Posterior vena cava (tissue), 2 donors: ENCODE measurements at regions not wholly inside any gene's neighbourhood (a gene's known extent, or its start where the extent isn't known, plus 50 kb on each side); places are given as distances from the start of the nearest gene placed in this dataset.

Experiments used
- DNase-seq: peaks from one replicate; pipeline ENCODE4 v3.0.0-alpha.2; 2020; ENCODE audit warnings: low spot score
- intact Hi-C, 2 donors: fragments of 100-400 bp; cut with DNase I; formaldehyde crosslinking; loops; one replicate each; pipeline versions ENCODE4 v1.14.1 to v1.14.2; 2022 to 2023
- donor health status: DM: yes; HTN: yes; CAD: no.
- donor health status: DM: yes; HTN: yes; CAD: no.

DNA sequence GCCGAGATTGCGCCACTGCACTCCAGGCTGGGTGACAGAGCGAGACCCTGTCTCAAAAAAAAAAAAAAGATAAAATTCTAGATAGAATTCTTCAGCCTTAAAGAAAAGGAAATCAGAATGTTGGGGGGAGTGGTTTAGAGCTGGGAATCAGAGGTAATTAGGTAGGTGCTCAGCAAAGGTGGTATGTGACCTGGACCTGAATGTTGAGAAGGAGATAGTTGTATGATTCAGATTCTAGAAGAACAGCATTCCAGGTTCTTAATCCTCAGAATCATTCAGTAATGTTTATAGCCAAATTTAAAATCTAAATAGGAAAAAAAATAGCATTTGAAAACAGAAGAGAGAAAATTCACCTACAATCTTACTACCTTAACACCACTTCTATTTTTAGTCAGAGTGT is 71.3 kb upstream of the UBE2E1 start:
- intact Hi-C loops, result loop anchor here (2.0 to 10.0 kb wide), 2 partner anchors 46 to 660 kb away; no protein-coding TSS in a partner anchor

DNA sequence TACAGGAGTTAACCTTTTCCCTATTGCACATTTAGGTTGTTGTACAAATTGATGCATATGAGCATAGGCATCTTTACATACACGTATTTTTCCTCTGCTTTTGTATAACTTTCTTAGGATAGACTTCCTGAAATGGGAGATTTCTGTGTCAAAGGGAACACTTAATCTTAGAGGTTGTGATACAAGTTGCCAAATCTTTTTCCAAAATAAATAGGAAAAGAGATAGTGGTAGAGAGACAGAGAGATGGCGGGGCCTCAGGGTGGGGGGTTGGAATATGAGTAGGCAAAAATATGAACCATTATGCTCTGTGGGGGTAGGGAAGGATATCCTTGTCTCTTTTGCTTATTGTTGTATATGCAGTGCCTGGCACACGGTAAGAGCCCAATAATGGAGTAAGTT is 70.7 kb upstream of the UBE2E1 start:
- intact Hi-C loops, result loop anchor here (2.0 to 10.0 kb wide), 2 partner anchors 46 to 660 kb away; no protein-coding TSS in a partner anchor
- no peak for DNase-seq

More for the DNA sequence above, 71.3 kb upstream of the UBE2E1 start:
- no peak for DNase-seq

GRCh38 chr3:23735535-23736326 is 70.0 kb upstream of the UBE2E1 start:
- no peak for DNase-seq
- intact Hi-C loops, result loop anchor here (2.0 to 10.0 kb wide), 2 partner anchors 47 to 659 kb away; no protein-coding TSS in a partner anchor

- no peak for DNase-seq
- intact Hi-C loops, result loop anchor here (1.0 to 10.0 kb wide), 2 partner anchors 40 to 656 kb away; no protein-coding TSS in a partner anchor
Measured at GRCh38 chr3:23738944-23739343, 66.8 kb upstream of the UBE2E1 start.

- DNase-seq, result no peak
- intact Hi-C loops, result loop anchor here (1.0 to 10.0 kb wide), 2 partner anchors 40 to 655 kb away; no protein-coding TSS in a partner anchor
Measured at GRCh38 chr3:23739536-23739935, 66.2 kb upstream of the UBE2E1 start.

GRCh38 chr3:23740517-23740965 is 65.2 kb upstream of the UBE2E1 start:
- DNase-seq, result no peak
- intact Hi-C loops, result no loop called here

- DNase-seq, result no peak
- intact Hi-C loops, result no loop called here
Measured at GRCh38 chr3:23741036-23741706, 64.6 kb upstream of the UBE2E1 start.

- DNase-seq, result no peak
- intact Hi-C loops, result no loop called here
Measured at GRCh38 chr3:23743141-23743784, 62.5 kb upstream of the UBE2E1 start.

- DNase-seq, result no peak
- intact Hi-C loops, result no loop called here
Measured at GRCh38 chr3:23746441-23746840, 59.3 kb upstream of the UBE2E1 start.

GRCh38 chr3:23747841-23748240 is 57.9 kb upstream of the UBE2E1 start:
- DNase-seq, result no peak
- intact Hi-C loops, result no loop called here

GRCh38 chr3:23748398-23749110 is 57.2 kb upstream of the UBE2E1 start:
- intact Hi-C loops, result no loop called here
- DNase-seq, result no peak

GRCh38 chr3:23749609-23750008 is 56.1 kb upstream of the UBE2E1 start:
- intact Hi-C loops, result no loop called here
- no peak for DNase-seq

DNA sequence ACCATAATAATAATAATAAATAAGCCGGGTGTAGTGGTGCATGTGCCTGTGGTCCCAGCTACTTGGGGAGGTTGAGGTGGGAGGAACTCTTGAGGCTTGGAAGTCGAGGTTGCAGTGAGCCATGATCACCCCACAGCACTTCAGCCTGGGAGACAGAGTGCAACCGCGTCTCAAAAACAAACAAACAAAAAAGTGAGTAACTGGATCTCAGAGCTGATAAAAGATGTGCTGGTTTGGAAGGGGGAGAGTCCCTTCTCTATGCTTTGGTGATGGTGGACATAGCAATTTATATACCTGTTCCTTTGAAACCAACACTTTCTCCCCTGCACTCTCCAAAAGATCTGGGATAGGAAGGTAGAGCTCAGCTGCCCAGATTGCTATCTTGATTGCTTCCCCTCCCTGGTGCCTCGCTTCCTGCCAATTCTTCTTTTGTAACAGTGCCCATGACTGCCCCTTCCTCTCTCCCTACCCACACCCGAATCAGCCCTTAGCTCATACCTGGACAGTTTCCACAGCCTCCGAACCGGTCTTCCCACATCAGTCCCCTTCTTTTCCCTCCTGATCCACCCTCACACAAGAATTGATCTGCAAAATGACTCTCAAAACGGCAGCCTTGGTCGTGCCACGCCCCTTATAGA is 55.1 kb upstream of the UBE2E1 start:
- intact Hi-C loops, result no loop called here
- no peak for DNase-seq

DNA sequence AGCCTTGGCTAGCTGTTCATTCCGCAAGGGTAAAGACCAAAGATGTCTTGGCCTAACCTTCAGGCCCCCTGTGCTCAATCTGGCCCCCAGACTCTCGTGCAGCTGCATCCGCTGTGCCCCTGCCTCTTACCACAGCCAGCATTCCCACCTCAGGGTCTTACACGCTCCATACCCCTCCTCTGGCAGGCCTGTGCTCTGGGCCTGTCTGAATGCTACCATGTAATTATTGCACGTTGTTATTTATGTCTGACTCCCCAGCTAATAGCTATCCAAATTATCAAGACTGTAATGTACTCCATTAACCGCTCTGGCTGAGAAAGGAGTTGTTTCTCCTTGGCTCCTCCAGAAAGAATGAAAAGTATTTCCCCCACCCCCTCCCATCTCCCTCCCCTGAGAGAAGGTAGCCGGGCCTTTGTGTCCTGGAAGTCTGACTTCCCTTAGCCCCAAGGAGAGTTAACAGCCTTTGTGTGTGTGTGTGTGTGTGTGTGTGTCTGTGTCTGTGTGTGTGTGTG is 54.5 kb upstream of the UBE2E1 start:
- no peak for DNase-seq
- intact Hi-C loops, result no loop called here

DNA sequence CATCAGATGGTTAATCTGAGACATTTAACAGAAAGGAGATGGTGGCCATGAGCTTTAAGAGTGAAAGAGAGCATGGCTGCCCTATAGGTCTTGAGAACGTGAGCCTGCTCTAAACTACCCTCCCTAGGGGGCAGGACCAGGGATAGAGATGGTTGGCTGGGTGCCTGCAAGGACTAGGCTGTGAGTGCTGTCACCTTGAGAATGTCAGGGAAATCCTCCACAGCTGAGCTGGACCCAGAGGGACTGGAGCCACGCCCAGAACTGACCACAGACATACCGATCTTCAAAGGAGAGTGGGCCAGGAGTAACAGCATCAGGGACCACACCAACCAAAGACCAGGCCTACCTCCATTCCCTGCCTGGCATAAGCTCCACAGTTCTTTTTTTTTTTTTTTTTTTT is 53.6 kb upstream of the UBE2E1 start:
- no peak for DNase-seq
- intact Hi-C loops, result no loop called here

DNA sequence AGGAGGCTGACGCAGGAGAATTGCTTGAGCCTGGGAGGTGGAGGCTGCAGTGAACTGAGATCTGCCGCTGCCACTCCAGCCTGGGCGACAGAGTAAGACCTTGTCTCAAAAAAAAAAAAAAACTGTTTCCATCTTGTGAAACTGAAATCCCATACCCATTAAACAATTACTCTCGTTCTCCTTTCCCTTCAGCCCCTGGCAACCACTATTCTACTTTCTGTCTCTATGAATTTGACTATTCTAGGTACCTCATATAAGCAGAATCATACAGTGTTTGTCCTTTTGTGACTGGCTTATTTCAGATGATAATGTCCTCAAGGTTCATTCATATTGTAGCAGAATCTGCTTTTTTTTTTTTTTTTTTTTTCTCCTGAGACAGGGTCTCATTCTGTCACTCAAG is 51.5 kb upstream of the UBE2E1 start:
- DNase-seq, result no peak
- intact Hi-C loops, result no loop called here
